MM.1S (cell line): ENCODE measurements at regions not wholly inside any gene's neighbourhood (a gene's known extent, or its start where the extent isn't known, plus 50 kb on each side); places are given as distances from the start of the nearest gene placed in this dataset.

ENCODE experiments used
- CTCF ChIP-seq: fragments of 300-600 bp; sonication (generic); IDR thresholded peaks from 2 replicates; pipeline ENCODE4 v1.5.1; 2016; ENCODE audit warnings: antibody characterized with exemption, low read length, mixed read lengths
- EZH2 ChIP-seq: fragments of 300-600 bp; sonication (generic); optimal IDR thresholded peaks from 2 replicates; pipeline ENCODE3; 2017; ENCODE audit warnings: low read depth, mild to moderate bottlenecking, antibody characterized with exemption, low read length, mixed read lengths
- EZH2phosphoT487 ChIP-seq: fragments of 300-600 bp; sonication (generic); IDR thresholded peaks from 2 replicates; pipeline ENCODE4 v1.6.1; 2018; ENCODE audit warnings: antibody characterized with exemption, low read length

- TF ChIP-seq CTCF (no peak), EZH2 (no peak), EZH2phosphoT487 (no peak)
These were observed 252.7 kb downstream of the BMP7 start for GRCh38 chr20:57013741-57014140.
